HG02981 (cell line): ENCODE measurements at regions not wholly inside any gene's neighbourhood (a gene's known extent, or its start where the extent isn't known, plus 50 kb on each side); places are given as distances from the start of the nearest gene placed in this dataset.
A peak's percentile ranks its signal among the peaks of the same experiment; 100 is the strongest.

Experiments
- ATAC-seq: cut with Tn5 transposase; IDR thresholded peaks from one replicate; pipeline ENCODE4 v1.9.1; 2021; ENCODE audit warnings: mild to moderate bottlenecking, moderate library complexity; ENCODE audit not compliant: unreplicated experiment

DNA sequence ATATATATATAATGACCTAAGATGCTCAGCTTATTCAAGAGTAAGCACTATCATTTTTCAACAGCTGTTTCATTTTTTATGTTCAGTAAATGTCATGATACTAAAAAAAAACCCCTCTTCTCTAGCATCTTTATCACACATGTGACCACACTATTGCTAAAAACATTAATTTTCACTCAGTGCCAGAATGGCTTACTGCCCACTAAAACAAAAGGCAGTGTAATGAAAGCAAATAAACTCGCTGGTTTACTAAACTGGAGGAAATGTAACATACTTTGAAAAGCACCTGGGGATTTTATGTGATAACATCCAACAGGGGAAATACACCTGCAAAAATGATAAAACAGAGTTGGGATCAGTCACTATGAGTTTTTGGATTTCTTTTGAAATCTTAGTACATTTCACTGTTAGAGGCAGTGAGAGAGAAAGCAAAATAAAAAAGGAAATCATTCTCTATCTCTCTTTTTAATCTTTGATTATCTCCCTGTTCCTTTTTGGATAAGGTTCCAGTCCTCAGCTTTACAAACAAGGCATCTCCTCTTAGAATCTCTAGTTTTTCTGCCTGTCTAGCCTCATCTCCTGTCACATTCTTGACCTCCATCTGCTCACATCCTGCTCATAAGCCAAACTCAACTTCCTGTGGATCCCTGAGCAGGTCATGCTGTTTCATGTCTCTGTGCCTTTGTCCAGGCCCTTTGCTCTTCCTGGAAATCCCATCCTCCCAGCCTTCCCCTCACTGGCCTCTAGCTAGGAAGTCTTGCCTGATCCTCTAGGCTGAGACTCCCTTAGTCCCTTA is 338.0 kb downstream of the MAN2A1 start:
- no peak for ATAC-seq

DNA sequence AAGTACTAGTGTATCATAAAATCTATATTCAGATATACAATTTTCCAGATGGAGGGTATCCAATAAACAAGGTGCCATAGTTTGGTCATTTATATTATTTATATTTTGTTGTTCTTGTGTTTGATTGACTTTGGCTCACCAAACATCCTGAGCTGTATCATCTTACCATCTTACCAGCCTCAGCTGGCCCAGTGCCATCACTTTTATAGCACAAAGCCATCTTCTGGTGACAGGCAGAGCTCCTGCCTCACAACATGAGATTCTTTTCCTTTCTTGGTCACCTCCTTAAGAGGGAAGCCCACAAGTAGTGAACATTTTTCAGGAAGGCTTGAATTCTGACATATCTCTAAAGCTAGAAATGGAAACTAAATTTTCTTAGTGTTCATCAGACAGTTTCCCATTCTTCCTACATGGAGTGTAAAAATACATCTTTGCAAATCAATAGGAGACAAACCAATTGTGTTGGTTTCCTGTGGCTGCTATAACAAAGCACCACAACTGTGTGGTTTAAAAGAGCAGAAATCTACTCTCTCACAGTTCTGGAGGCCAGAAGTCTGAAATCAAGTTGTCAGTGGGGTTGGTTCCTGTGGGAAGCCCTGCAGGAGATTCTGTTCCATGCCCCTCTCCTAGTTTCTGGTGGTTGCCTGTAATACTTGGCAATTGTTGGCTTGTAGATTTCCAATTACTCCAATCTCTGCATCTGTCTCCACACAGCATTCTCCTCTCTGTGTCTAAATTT is 341.8 kb downstream of the MAN2A1 start:
- ATAC-seq = no peak

DNA sequence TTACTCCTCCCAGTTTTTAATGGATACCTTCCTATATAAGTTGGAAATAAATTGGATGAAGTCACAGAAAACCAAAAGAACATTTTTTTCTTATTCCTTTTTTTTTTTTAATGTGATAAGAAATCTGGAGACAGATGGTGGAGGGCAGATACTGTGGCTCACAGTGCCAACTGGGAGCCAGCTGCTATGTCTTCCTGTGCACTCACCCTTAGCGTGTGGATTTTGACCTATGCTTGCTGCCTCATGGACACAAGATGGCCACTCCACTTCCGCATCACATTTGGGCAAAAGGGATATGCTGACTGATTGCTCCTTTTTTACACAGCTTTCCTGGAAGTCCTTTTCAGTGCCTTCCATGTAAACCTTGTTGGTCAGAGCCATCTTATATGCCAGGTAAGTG is 342.6 kb downstream of the MAN2A1 start:
- no peak for ATAC-seq

DNA sequence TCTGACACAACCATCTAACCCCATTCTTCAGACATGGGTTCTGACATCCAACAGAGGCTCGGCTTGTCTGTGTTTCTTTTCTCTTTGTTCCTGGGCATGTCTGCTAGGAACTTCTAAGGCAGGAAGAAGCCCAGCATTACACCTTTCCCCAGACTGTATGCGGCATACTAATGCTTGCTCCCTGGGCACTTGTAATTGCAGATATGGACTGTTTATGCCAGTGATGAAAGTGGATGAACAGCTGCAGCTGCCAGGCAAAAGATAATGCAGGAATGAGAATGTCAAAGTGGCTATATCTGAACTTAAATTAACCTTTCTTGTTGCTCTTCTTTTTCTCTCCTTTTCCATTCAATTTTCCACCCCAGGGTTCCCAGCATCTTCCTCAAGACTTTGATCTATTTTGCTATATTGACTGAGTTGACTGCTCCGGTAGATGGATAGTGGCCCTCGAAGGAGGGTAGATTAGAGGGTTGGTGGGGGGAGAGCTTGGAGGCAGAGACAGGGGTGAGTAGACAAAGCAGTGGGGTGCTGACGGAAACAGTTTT is 344.4 kb downstream of the MAN2A1 start:
- no peak for ATAC-seq

DNA sequence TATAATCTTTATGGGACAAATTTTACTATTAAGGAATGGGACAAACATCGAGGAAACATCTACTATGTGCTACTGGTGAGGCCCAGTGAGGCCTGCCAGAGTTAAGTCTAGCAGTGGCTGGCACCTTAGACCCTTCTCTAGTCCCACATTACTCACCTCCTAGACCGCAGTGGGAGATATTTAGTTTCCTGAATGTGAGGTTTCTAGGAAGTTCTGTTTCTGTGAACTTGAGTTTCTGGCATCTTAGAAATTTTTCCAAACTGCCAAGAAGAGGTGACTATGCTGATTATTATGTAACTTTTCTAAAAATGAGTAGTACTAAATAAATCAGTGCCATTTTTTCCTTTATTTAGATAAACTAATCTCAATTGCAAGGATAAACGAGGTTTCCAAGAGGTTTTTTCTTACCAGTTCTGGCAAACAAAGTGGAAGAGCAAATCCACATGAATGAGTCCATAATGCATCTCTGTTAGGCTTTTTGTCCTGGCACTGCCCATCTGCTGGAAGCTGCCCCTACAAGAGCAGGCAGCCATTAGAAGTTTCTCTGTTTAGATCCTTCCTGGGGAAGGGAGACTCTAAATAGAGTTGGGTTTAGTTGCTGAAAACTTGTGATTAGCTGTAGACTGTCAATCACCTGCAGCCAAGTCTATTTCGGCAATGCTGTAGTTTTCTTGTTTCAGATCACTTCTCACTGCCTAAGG is 348.7 kb downstream of the MAN2A1 start:
- ATAC-seq = no peak

DNA sequence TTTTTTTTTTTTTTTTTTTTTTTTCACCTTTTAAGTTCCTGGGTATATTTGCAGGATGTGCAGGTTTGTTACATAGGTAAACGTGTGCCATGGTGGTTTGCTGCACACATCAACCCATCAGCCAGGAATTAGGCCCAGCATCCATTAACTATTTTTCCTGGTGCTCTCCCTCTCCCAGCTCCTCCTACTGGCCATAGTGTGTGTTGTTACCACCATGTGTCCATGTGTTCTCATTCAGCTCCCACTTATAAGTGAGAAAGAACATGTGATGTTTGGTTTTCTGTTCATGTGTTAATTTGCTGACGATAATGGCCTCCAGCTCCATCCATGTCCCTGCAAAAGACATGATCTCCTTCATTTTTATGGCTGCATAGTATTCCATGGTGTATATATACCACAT is 350.5 kb downstream of the MAN2A1 start:
- no peak for ATAC-seq

DNA sequence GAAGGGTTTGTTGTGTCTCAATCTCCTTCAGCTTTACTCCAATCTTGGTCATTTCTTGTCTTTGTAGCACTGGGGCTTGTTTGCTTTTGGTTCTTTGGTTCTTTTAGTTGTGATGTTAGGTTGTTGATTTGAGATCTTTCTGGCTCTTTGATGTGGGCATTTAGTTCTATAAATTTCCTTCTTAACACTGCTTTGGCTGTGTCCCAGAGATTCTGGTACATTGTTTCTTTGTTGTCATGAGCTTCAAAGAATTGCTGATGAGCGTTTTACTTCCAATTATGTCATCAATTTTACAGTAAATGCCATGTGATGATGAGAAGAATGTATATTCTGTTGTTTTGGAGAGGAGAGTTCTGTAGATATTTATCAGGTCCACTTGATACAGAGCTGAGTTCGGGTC is 353.3 kb downstream of the MAN2A1 start:
- ATAC-seq = no peak

DNA sequence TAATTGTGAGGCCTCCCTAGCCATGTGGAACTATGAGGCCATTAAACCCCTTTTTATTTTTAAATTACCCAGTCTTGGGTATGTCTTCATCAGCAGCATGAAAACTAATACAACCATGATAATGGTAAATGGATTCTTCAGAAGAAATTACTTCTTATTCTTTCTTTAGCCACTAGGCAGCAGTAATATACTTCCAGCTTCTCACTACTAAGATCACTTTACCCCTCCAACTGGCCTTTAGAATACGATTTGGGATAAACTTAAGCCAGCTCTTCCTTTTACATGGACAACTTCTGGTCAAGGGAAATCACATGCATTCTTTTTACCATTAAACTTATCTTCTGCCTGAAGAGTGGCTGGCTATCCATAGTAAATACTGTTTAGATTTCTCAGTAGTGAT is 355.4 kb downstream of the MAN2A1 start:
- no peak for ATAC-seq

DNA sequence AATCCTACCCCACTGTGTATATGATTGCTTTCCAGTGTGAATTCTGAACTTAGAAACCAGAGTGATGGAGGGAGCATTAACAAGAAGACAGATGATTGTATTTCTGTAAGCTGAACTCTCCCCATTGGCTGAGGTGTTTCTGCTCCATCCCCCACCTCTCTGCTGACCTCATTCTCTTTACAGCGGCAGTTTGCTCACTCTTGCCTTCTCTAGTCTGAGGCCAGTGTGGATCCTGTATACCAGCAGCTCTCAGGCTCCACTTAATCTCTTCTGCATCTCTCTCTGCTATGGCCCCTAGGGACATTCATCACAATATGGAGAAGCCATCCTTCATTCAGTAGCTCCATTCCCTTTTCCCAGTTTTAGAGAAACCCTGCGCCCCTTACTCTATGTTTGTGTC is 358.8 kb downstream of the MAN2A1 start:
- no peak for ATAC-seq

DNA sequence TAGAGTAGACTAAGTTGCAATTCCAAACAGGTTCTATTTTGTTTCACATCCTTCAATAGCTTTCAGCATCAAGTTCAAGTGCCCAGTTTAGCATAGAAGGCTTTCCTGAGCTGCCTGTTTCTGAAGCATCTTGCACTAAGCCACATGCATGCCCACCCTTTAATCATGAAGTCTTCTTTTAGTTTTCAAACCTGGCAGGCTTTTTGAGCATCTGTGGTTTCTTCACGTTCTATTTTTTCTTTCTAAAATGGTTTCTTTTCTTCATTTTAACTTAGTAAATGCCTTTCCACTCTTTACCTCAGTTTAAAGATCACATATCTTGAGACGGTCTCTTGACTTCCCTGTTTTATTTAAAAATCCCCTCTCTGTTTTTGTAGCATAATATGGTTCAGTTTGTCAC is 360.1 kb downstream of the MAN2A1 start:
- ATAC-seq = no peak

DNA sequence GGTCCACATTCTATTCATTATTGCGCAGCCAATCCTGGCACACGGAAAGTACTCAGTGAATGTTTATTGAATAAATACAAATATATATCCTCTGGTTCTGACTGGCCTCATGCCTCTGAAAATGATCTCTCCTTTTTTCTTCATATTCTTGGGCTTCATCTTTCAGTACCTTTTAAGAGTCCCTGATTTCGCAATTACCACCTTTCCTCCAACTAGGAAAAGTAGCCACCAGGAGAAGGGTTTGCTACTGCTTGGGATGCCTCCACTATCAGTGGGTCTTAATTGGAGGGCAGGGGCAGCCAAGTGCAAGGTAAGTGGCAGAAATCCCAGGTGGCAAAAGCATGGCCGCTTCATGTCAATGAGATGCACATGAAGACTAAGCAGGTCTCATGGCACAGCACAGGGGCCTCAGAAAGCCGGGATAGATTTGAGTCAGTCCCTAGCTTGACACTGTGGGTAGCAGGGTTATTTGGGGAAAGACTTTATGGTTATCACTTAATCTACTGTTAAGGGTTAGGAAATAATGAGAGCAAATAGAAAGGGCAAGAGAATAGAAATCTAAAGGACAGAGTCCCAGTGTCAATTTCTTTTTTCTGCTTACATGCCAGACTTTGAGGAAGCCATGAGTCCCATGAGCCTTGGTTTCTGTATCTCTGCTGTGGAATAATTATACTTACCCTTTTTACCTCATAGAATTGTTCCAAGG is 361.1 kb downstream of the MAN2A1 start:
- no peak for ATAC-seq

DNA sequence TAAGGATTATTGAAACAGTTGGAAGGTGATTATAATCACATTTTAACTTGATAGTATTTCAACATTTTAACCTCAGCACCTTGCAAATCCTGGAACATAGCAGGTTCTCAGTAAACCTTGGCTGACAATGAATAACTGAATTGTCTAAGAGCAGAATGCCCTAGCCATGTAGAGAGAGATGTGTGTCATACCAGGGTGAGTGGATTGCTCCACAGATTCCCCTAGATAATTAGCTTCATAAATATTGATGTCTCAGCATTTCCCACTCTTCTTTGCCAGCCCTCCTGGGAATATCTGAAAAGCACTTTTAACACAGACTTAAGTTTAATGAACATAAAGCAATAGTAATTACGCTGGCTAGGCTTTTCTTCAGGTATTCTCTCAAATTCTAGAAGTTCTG is 363.5 kb downstream of the MAN2A1 start:
- ATAC-seq = no peak

DNA sequence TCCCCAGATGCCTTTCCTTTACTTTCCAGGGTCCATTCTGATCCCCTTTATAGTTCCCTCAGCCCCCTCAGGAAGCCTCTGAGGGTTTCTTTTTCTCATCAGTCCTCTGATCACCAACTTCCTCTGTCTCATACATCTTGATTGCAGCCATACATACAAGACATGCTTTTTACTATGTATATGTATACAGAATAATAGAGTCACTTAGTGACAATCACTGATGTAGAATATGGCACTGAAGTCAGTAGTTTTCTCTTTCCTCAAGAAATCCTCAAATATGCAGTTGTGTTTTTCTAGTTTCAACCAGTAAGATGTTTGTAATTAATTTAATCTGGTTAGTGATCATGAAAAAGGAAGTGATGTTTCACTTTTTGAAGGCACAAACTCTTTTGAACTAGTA is 364.1 kb downstream of the MAN2A1 start:
- peak; percentile 27 for ATAC-seq

DNA sequence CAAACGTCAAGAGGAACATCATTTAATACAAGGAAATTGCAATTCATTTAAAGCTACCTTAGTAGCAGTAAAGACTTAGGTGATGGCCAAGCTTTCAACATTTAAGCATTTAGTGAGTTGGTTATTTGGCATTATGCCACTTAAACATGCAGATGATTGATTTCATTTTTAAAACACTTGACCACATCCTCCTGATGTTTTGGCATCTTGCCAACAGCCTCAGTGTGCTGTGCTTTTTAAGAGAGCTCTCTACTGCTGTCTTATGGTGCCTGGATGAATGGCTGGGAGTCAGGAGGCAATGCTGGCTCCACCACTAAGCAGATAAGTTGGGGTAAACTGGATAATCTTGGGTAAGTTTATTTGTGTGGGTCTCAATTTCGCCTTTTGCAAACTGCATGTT is 364.5 kb downstream of the MAN2A1 start:
- ATAC-seq = peak; percentile 93

DNA sequence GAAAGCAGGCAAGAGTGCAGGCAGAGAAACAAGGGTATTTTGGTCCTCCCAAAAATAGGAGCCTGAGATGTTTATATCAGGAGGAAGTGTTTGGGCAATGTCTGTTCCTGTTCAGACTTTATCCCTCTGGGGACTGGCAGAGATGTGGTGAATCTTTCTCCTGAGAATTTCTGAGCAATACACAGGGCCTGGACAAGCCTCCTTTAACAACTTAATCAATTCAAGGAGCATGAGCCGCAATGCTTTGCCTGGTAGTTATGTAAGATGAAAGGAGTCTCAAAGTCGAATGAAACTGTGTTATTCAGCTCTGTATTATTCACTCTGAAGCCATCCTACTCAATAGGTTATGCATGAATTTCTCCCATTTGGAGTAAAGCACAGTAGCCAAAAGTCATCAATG is 365.6 kb downstream of the MAN2A1 start:
- no peak for ATAC-seq

DNA sequence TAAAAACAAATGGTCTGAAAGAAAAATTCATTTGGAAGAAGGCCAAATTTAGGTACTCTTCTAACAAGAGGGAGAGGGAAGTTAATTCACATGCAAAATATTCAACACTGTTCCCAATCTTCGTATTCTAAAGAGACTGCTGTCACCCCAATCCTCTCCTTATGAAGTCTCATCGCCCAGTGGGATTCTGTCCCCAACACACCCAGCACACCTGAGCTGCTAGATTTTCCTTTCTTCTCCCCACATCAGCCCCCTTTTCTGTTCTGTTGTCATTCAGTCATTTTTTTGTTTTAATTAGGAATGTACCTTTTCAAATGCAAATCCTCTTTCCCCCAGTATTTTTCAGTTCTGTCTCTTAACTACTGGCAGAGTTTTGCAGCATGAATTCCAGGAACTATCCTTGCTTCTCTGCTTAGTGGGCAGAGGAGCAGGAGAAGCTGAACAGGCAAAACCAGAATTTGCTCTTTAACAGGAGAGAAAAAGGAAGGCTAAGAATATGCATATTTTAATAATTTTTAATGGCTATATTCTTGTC is 366.9 kb downstream of the MAN2A1 start:
- ATAC-seq = no peak

DNA sequence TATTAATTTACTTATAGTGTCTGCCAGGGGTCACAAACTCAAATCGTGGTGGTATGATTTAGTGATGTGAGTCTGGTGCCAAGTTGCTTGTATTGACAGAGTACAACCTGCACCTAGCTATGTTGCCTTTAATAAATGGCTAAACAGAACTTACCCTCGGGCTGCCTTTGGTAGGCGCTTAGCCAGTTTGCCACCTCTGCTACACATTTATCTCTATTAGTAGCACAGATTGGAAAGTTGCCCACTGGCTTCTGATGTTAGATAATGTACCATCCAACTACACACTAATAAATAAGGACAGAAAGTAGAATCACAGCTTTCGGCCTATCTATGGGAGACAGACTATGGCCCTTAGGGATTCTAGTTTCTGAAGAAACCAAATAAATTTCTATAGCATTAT is 368.4 kb downstream of the MAN2A1 start:
- ATAC-seq = no peak

DNA sequence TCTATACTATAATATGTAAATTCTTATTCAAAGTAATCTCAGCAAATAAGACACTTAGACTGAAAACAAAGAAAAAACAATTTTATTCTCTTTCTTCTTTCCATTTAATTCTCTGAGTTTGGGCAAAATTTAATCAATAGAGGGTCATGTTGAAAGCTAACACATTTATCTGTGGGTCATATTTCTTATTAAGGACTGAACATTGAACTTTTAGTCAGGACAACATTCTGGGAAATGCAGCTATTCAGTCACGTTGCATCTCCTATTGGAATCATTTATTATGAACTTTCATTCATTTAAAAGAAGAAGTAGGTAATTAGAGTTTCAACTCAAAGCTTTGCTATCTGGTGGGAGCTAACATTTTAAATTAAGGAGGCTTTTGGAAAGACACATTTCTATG is 372.5 kb downstream of the MAN2A1 start:
- no peak for ATAC-seq

DNA sequence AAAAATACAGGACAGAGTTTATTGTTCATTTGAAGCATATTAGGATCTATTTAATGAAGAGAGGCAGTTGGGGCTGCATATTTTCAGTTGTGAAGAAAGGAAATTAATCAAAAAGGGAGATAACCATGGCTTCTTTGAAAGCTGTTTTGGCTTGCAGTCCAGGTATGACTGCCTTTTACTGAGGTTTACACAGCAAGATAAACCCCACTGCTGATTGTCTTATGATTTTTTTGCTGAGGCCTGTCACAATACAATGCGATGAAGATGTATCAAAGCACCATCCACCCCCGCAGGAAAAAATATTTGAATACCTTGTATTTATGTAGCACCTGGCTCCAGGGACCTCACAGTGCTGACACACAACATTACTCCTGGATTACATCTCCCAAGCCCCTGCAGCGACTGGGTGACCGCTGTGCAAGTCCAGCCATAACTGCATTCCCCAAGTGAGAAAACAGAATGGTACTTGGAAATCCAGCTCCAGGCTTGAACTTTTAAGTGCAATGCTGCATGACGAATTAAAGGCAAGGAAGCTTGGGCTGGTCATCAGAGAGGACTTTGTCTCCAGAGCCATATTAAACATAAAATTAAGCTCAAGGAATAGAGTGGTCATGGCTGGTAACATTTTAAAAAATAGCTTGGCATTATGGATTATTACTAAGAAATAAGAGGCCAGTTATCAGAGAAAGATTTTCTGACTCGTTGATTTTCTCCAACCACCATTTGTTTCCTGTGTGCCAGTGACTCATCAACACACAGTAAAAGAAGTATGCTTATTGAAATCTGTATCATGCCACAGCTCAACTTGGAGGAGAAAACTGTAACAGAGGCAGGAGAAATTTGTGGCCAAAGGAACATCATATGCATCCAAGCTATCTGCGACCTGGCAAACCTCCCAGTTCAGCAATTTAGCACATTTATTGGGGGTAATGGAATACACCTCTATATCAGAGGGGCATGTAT is 374.2 kb downstream of the MAN2A1 start:
- no peak for ATAC-seq
